H9 (cell line): ENCODE measurements at regions not wholly inside any gene's neighbourhood (a gene's known extent, or its start where the extent isn't known, plus 50 kb on each side); places are given as distances from the start of the nearest gene placed in this dataset.

Source experiments
- DNase-seq: peaks from one replicate; pipeline ENCODE4 v3.0.0-alpha.2; 2017
- H2AFZ ChIP-seq: one replicate; pipeline ENCODE4 v1.6.1; 2013; ENCODE audit warnings: mild to moderate bottlenecking, low read length, control low read depth, moderate library complexity
- H2AK5ac ChIP-seq: 2 replicates; pipeline ENCODE4 v1.6.1; 2013; ENCODE audit warnings: low read length, control low read depth, mixed read lengths; ENCODE audit not compliant: insufficient read length
- H2BK120ac ChIP-seq: one replicate; pipeline ENCODE4 v1.6.1; 2013; ENCODE audit warnings: low read depth, mild to moderate bottlenecking, low read length, control low read depth, inconsistent platforms; ENCODE audit not compliant: poor library complexity, severe bottlenecking
- H2BK12ac ChIP-seq: 2 replicates; pipeline ENCODE4 v1.6.1; 2013; ENCODE audit warnings: low read length, control low read depth, mixed read lengths, low read depth; ENCODE audit not compliant: insufficient read length
- H2BK15ac ChIP-seq: 2 replicates; pipeline ENCODE4 v1.6.1; 2013; ENCODE audit warnings: low read depth, low read length, control low read depth
- H2BK20ac ChIP-seq: one replicate; pipeline ENCODE4 v1.6.1; 2013; ENCODE audit warnings: low read depth, mild to moderate bottlenecking, low read length, control low read depth, inconsistent platforms; ENCODE audit not compliant: poor library complexity, severe bottlenecking
- H2BK5ac ChIP-seq: 2 replicates; pipeline ENCODE4 v1.6.1; 2013; ENCODE audit warnings: low read length, control low read depth, mixed read lengths; ENCODE audit not compliant: insufficient read length
- H3K14ac ChIP-seq: 2 replicates; pipeline ENCODE4 v1.6.1; 2013; ENCODE audit warnings: low read length, control low read depth; ENCODE audit not compliant: insufficient read depth
- H3K18ac ChIP-seq: 2 replicates; pipeline ENCODE4 v1.6.1; 2013; ENCODE audit warnings: low read depth, mild to moderate bottlenecking, mixed read lengths, low read length, control low read depth; ENCODE audit not compliant: insufficient read length
- H3K23ac ChIP-seq: 2 replicates; pipeline ENCODE4 v1.6.1; 2013; ENCODE audit warnings: low read length, control low read depth, mixed read lengths, low read depth; ENCODE audit not compliant: insufficient read length
- H3K23me2 ChIP-seq: 2 replicates; pipeline ENCODE4 v1.6.1; 2013; ENCODE audit warnings: low read depth, mild to moderate bottlenecking, mixed read lengths, low read length, control low read depth; ENCODE audit not compliant: insufficient read length, poor library complexity, severe bottlenecking
- H3K27ac ChIP-seq: 2 replicates; pipeline ENCODE4 v1.5.1; 2013; ENCODE audit warnings: low read length, control low read depth, mixed read lengths, low read depth; ENCODE audit not compliant: insufficient read length
- H3K27me3 ChIP-seq: 2 replicates; pipeline ENCODE4 v1.6.1; 2013; ENCODE audit warnings: low read length, control low read depth, inconsistent platforms; ENCODE audit not compliant: insufficient read depth
- H3K4ac ChIP-seq: 2 replicates; pipeline ENCODE4 v1.6.1; 2013; ENCODE audit warnings: low read depth, mild to moderate bottlenecking, control low read depth, inconsistent platforms, low read length, moderate library complexity
- H3K4me1 ChIP-seq: 2 replicates; pipeline ENCODE4 v1.6.1; 2013; ENCODE audit warnings: low read length, control low read depth, inconsistent platforms; ENCODE audit not compliant: insufficient read depth
- H3K4me2 ChIP-seq: 2 replicates; pipeline ENCODE4 v1.6.1; 2013; ENCODE audit warnings: low read length, control low read depth, mixed read lengths; ENCODE audit not compliant: insufficient read length, insufficient read depth
- H3K56ac ChIP-seq: 2 replicates; pipeline ENCODE4 v1.6.1; 2013; ENCODE audit warnings: low read depth, mild to moderate bottlenecking, mixed read lengths, low read length, control low read depth; ENCODE audit not compliant: insufficient read length
- H3K79me1 ChIP-seq: 2 replicates; pipeline ENCODE4 v1.6.1; 2013; ENCODE audit warnings: low read depth, mild to moderate bottlenecking, moderate library complexity, low read length, control low read depth, inconsistent platforms; ENCODE audit not compliant: insufficient read depth, poor library complexity, severe bottlenecking
- H3K79me2 ChIP-seq: 2 replicates; pipeline ENCODE4 v1.6.1; 2013; ENCODE audit warnings: low read length, control low read depth, inconsistent platforms; ENCODE audit not compliant: insufficient read depth
- H3K9ac ChIP-seq: 2 replicates; pipeline ENCODE4 v1.6.1; 2013; ENCODE audit warnings: low read length, control low read depth, mixed read lengths; ENCODE audit not compliant: insufficient read length; ENCODE audit errors: extremely low read depth
- H3K9me3 ChIP-seq: one replicate; pipeline ENCODE4 v1.6.1; 2013; ENCODE audit warnings: low read depth, low read length, inconsistent platforms; ENCODE audit not compliant: control insufficient read depth
- H3T11ph ChIP-seq: one replicate; pipeline ENCODE4 v1.6.1; 2013; ENCODE audit warnings: mild to moderate bottlenecking, low read length, control low read depth, inconsistent platforms
- H4K20me1 ChIP-seq: one replicate; pipeline ENCODE4 v1.6.1; 2013; ENCODE audit not compliant: control insufficient read depth, insufficient read length, insufficient read depth
- H4K5ac ChIP-seq: 2 replicates; pipeline ENCODE4 v1.6.1; 2013; ENCODE audit warnings: low read depth, mild to moderate bottlenecking, mixed read lengths, low read length, control low read depth; ENCODE audit not compliant: insufficient read length
- H4K8ac ChIP-seq: replicated peaks from 2 replicates; pipeline ENCODE4 v1.6.1; 2013; ENCODE audit warnings: low read length, control low read depth, mixed read lengths, low read depth; ENCODE audit not compliant: insufficient read length
- H4K91ac ChIP-seq: 2 replicates; pipeline ENCODE4 v1.6.1; 2013; ENCODE audit warnings: low read depth, mild to moderate bottlenecking, moderate library complexity, mixed read lengths, low read length, control low read depth; ENCODE audit not compliant: insufficient read length
- H3K27ac Mint-ChIP-seq, 3 experiments: 2 replicates in 2 of 3; 3 replicates in 1 of 3; pipeline ENCODE4 v1.8.0; 2020 to 2021; ENCODE audit warnings: mixed read lengths in 3 of 3, mild to moderate bottlenecking in 1 of 3, moderate library complexity in 1 of 3
- H3K27me3 Mint-ChIP-seq: 2 replicates; pipeline ENCODE4 v1.8.0; 2021; ENCODE audit warnings: low read depth, mild to moderate bottlenecking, moderate library complexity, mixed read lengths
- H3K36me3 Mint-ChIP-seq, 3 experiments: 2 replicates in 2 of 3; 3 replicates in 1 of 3; pipeline ENCODE4 v1.8.0; 2020 to 2021; ENCODE audit warnings: low read depth in 3 of 3, mixed read lengths in 3 of 3; ENCODE audit not compliant: insufficient read depth in 1 of 3
- H3K4me1 Mint-ChIP-seq, 2 experiments: 2 replicates each; pipeline ENCODE4 v1.8.0; 2020; ENCODE audit warnings: mixed read lengths in 2 of 2
- H3K4me3 Mint-ChIP-seq, 2 experiments: 2 replicates in 1 of 2; 3 replicates in 1 of 2; pipeline ENCODE4 v1.8.0; 2020 to 2021; ENCODE audit warnings: mild to moderate bottlenecking in 2 of 2, mixed read lengths in 2 of 2, moderate library complexity in 1 of 2
- H3K9me3 Mint-ChIP-seq, 2 experiments: 2 replicates in 1 of 2; 3 replicates in 1 of 2; pipeline ENCODE4 v1.8.0; 2020; ENCODE audit warnings: mild to moderate bottlenecking in 2 of 2, mixed read lengths in 2 of 2, moderate library complexity in 1 of 2
- CTCF ChIP-seq: fragments of 200-600 bp; sonication (generic); conservative IDR thresholded peaks from 3 replicates; pipeline ENCODE4 v1.8.0; 2021; ENCODE audit warnings: antibody characterized with exemption, mild to moderate bottlenecking
- WGBS: extraction: QIAGEN DNeasy Blood & Tissue Kit; methylation state at CpG from one replicate; pipeline ENCODE4 v1.1.7; 2013; ENCODE audit warnings: missing lambda C conversion rate, low lambda C conversion rate, mixed read lengths; ENCODE audit not compliant: insufficient read length; ENCODE audit errors: extremely low coverage; 5-methylcytosine and 5-hydroxymethylcytosine counted together

GRCh38 chr16:75916451-75916850 lies 190.2 kb upstream of the CPHXL start:
- Histone ChIP-seq H4K5ac (no peak overlapping the region), H2BK5ac (no peak overlapping the region), H3K27me3 (no peaks in the 10 kb centered on the region; the same call in 1 of the 2 replicates), H3K9me3 (no peaks in the 10 kb centered on the region), H4K91ac (no peak overlapping the region), H3K4ac (no peak overlapping the region), H4K20me1 (no peaks in the 10 kb centered on the region), H2AK5ac (no peak overlapping the region), H3K9ac (no peak overlapping the region), H2BK120ac (no peak overlapping the region), H3K23me2 (no peaks in the 10 kb centered on the region), H3K14ac (no peak overlapping the region), H3K27ac (no peak overlapping the region), H2BK20ac (no peak overlapping the region), H3K4me2 (no peak overlapping the region), H3K4me1 (no peaks in the 10 kb centered on the region; the same call in 1 of the 2 replicates), H3T11ph (no peak overlapping the region), H3K56ac (no peak overlapping the region), H2BK12ac (no peak overlapping the region), H2BK15ac (no peak overlapping the region), H4K8ac (no peak overlapping the region), H3K18ac (no peak overlapping the region), H3K79me1 (no peaks in the 10 kb centered on the region), H3K23ac (no peak overlapping the region), H2AFZ (no peak overlapping the region), H3K79me2 (no peaks in the 10 kb centered on the region)
- H3K27me3 Mint-ChIP-seq = peaks cover 79% of the 10 kb centered on the region
- H3K27ac Mint-ChIP-seq = no peak overlapping the region
- H3K4me3 Mint-ChIP-seq = no peak overlapping the region
- no peaks in the 10 kb centered on the region; a peak in 1 of 7 replicates for H3K36me3 Mint-ChIP-seq
- H3K9me3 Mint-ChIP-seq = no peaks in the 10 kb centered on the region
- H3K4me1 Mint-ChIP-seq = peaks cover 26 to 34% of the 10 kb centered on the region in 2 experiments
- TF ChIP-seq CTCF = no peak
- no CpG with 5 or more reads among the region's 6 CpGs for WGBS
- no peak for DNase-seq
